H1 (cell line): ENCODE measurements at regions not wholly inside any gene's neighbourhood (a gene's known extent, or its start where the extent isn't known, plus 50 kb on each side); places are given as distances from the start of the nearest gene placed in this dataset.

Experiments used
- ASH2L ChIP-seq: fragments of 200-600, 300-600 bp; sonication (generic); IDR thresholded peaks from one replicate; pipeline ENCODE4 v1.7.1; 2017; ENCODE audit warnings: low read length
- CHD1 ChIP-seq: IDR thresholded peaks from 2 replicates; pipeline ENCODE4 v1.6.1; 2012; ENCODE audit warnings: low read depth, low read length, improper control_type of control experiment
- EGR1 ChIP-seq: IDR thresholded peaks from 2 replicates; pipeline ENCODE4 v1.6.1; 2011; ENCODE audit warnings: low read depth, low read length, borderline replicate concordance
- EZH2 ChIP-seq: fragments of 200-600 bp; sonication (generic); IDR thresholded peaks from 2 replicates; pipeline ENCODE4 v1.7.1; 2012; ENCODE audit warnings: low read depth, mild to moderate bottlenecking, moderate library complexity, low read length, inconsistent platforms; ENCODE audit not compliant: severe bottlenecking
- POLR2AphosphoS5 ChIP-seq: IDR thresholded peaks from 2 replicates; pipeline ENCODE4 v1.6.1; 2011; ENCODE audit warnings: low read depth, low read length
- YY1 ChIP-seq: IDR thresholded peaks from 2 replicates; pipeline ENCODE4 v1.6.1; 2011; ENCODE audit warnings: low read depth, mild to moderate bottlenecking, low read length
- TF ChIP-seq, protein P1 (sequence below): fragments of 300-600 bp; sonication (generic); IDR thresholded peaks from 2 replicates; pipeline ENCODE4 v1.7.1; 2012; ENCODE audit warnings: low read length, moderate library complexity, mild to moderate bottlenecking, inconsistent platforms; ENCODE audit not compliant: insufficient replicate concordance

DNA sequence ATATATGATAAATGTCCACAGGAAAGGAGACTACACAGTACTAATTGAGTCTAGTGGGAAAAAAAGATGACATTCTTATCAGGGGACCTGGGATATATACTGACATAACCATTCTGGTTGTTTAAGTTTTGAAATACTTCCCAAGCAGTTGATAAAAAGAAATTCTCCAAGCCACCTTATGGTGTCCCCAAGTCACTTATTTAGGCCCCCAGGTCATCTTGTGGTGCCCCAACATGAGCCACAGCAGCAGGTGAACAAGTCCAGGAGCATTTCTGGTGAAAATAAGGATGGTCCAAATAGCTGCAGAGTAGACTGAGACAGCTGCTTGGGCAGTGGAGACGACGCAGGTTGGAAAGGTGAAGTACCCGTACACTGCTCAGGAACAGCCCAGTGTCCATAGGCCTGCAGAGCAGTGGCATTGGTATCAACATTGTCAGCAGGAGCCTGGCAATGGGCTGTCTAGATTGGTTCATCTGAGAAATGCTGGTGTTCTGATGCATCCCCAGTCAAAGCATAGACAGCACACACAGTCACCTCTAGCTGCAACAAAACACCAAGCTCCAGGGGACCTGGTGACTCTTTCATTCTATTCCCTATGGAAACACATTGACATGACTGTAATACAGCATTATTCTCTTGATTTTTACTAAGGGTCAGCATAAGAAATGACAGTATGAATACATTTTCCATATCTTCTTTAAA, 430.6 kb downstream of the NR2F1-AS1 start (continued):
- TF ChIP-seq, protein P1, sequence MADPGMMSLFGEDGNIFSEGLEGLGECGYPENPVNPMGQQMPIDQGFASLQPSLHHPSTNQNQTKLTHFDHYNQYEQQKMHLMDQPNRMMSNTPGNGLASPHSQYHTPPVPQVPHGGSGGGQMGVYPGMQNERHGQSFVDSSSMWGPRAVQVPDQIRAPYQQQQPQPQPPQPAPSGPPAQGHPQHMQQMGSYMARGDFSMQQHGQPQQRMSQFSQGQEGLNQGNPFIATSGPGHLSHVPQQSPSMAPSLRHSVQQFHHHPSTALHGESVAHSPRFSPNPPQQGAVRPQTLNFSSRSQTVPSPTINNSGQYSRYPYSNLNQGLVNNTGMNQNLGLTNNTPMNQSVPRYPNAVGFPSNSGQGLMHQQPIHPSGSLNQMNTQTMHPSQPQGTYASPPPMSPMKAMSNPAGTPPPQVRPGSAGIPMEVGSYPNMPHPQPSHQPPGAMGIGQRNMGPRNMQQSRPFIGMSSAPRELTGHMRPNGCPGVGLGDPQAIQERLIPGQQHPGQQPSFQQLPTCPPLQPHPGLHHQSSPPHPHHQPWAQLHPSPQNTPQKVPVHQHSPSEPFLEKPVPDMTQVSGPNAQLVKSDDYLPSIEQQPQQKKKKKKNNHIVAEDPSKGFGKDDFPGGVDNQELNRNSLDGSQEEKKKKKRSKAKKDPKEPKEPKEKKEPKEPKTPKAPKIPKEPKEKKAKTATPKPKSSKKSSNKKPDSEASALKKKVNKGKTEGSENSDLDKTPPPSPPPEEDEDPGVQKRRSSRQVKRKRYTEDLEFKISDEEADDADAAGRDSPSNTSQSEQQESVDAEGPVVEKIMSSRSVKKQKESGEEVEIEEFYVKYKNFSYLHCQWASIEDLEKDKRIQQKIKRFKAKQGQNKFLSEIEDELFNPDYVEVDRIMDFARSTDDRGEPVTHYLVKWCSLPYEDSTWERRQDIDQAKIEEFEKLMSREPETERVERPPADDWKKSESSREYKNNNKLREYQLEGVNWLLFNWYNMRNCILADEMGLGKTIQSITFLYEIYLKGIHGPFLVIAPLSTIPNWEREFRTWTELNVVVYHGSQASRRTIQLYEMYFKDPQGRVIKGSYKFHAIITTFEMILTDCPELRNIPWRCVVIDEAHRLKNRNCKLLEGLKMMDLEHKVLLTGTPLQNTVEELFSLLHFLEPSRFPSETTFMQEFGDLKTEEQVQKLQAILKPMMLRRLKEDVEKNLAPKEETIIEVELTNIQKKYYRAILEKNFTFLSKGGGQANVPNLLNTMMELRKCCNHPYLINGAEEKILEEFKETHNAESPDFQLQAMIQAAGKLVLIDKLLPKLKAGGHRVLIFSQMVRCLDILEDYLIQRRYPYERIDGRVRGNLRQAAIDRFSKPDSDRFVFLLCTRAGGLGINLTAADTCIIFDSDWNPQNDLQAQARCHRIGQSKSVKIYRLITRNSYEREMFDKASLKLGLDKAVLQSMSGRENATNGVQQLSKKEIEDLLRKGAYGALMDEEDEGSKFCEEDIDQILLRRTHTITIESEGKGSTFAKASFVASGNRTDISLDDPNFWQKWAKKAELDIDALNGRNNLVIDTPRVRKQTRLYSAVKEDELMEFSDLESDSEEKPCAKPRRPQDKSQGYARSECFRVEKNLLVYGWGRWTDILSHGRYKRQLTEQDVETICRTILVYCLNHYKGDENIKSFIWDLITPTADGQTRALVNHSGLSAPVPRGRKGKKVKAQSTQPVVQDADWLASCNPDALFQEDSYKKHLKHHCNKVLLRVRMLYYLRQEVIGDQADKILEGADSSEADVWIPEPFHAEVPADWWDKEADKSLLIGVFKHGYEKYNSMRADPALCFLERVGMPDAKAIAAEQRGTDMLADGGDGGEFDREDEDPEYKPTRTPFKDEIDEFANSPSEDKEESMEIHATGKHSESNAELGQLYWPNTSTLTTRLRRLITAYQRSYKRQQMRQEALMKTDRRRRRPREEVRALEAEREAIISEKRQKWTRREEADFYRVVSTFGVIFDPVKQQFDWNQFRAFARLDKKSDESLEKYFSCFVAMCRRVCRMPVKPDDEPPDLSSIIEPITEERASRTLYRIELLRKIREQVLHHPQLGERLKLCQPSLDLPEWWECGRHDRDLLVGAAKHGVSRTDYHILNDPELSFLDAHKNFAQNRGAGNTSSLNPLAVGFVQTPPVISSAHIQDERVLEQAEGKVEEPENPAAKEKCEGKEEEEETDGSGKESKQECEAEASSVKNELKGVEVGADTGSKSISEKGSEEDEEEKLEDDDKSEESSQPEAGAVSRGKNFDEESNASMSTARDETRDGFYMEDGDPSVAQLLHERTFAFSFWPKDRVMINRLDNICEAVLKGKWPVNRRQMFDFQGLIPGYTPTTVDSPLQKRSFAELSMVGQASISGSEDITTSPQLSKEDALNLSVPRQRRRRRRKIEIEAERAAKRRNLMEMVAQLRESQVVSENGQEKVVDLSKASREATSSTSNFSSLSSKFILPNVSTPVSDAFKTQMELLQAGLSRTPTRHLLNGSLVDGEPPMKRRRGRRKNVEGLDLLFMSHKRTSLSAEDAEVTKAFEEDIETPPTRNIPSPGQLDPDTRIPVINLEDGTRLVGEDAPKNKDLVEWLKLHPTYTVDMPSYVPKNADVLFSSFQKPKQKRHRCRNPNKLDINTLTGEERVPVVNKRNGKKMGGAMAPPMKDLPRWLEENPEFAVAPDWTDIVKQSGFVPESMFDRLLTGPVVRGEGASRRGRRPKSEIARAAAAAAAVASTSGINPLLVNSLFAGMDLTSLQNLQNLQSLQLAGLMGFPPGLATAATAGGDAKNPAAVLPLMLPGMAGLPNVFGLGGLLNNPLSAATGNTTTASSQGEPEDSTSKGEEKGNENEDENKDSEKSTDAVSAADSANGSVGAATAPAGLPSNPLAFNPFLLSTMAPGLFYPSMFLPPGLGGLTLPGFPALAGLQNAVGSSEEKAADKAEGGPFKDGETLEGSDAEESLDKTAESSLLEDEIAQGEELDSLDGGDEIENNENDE: no peak
- TF ChIP-seq YY1 (no peak), EGR1 (no peak), CHD1 (no peak), EZH2 (no peak), ASH2L (no peak), POLR2AphosphoS5 (no peak)
